ENCODE measurements at regions not wholly inside any gene's neighbourhood (a gene's known extent, or its start where the extent isn't known, plus 50 kb on each side); places are given as distances from the start of the nearest gene placed in this dataset.

DNA sequence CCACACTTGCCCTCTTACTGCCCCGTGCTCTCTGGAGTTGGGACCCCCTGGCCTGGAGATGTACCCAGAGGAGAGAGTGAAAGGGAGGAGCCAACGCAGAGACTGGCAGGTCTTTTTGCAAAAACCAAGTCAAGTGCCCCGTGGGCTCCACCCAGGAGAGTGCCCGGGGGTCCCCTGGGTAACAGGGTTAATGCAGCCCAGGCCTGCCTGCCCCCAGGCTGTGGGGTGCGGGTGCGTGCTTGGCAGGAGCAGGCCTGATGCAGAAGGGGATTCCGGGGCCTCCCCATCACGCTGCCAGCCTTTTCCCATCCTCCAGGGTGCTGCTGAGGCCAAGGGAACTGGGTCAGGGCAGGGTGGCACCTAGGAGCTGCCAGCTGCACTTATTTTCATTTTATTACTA lies 184.4 kb downstream of the ERMARD start:
- H3K36me3 ChIP-seq (ENCODE audit: control insufficient read depth in 2 of 3, insufficient read depth in 3 of 3, low read length in 3 of 3) = no peaks in the 10 kb centered on the region
- H3K27me3 ChIP-seq (ENCODE audit: control insufficient read depth in 2 of 2, insufficient read depth in 2 of 2, low read length in 2 of 2) = no peaks in the 10 kb centered on the region
- H3K9me3 ChIP-seq (ENCODE audit: control insufficient read depth in 2 of 3, low read length in 3 of 3) = no peaks in the 10 kb centered on the region
- intact Hi-C loops (cut with micrococcal nuclease) = no loop called here
- no peak overlapping the region for H3K4me3 ChIP-seq (ENCODE audit: low read length)
- no peak for DNase-seq
- H3K4me3 Mint-ChIP-seq = no peak overlapping the region
- H3K27ac Mint-ChIP-seq = no peak overlapping the region
- POLR2A ChIA-PET = no interaction called here
- no peaks in the 10 kb centered on the region for H3K4me1 Mint-ChIP-seq
- no peaks in the 10 kb centered on the region for H3K36me3 Mint-ChIP-seq
- H3K27me3 Mint-ChIP-seq = peaks cover 0 to 26% (median 5%) of the 10 kb centered on the region in 5 donors
- H3K9me3 Mint-ChIP-seq = no peaks in the 10 kb centered on the region
- ATAC-seq = no peak
- CTCF ChIA-PET = interaction anchor here (1.0 to 1.2 kb wide), 2 partner anchors 146 kb away, joined by 3 to 4 read pairs; no protein-coding TSS in a partner anchor
- no peaks in the 10 kb centered on the region for H3K4me1 ChIP-seq (ENCODE audit: control insufficient read depth in 2 of 2, insufficient read depth in 2 of 2, low read length in 2 of 2)
- no peak overlapping the region for H3K27ac ChIP-seq (ENCODE audit: low read depth, low read length)

DNA sequence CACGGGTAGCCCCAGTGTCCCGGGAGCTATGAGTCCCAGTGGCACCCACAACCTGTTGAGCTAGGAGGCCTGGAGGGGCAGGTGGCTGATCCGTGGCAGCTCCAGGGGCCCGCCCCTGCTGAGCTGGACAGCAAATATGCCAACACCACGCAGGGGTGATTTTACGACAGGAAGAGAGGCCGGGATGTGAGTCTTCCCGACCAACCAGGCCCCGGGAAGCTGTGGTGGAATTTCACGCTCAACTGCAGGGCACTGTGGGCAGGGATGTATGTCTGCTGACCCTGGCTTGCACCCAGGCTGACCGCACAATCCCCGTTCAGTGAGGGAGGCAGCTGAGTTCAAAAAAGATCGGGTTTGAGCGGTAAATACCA lies 183.9 kb downstream of the ERMARD start:
- H3K36me3 Mint-ChIP-seq = no peaks in the 10 kb centered on the region
- CTCF ChIA-PET = interaction anchor here (1.2 kb wide), 1 partner anchor 145 kb away, joined by 4 read pairs; no protein-coding TSS in a partner anchor
- H3K27ac Mint-ChIP-seq = no peak overlapping the region
- no peak overlapping the region for H3K4me3 ChIP-seq (ENCODE audit: low read length)
- no peaks in the 10 kb centered on the region for H3K9me3 Mint-ChIP-seq
- DNase-seq (no peak), ATAC-seq (no peak)
- no peaks in the 10 kb centered on the region for H3K36me3 ChIP-seq (ENCODE audit: control insufficient read depth in 2 of 3, insufficient read depth in 3 of 3, low read length in 3 of 3)
- no peak overlapping the region for H3K4me3 Mint-ChIP-seq
- POLR2A ChIA-PET = no interaction called here
- H3K27me3 ChIP-seq (ENCODE audit: control insufficient read depth in 2 of 2, insufficient read depth in 2 of 2, low read length in 2 of 2) = no peaks in the 10 kb centered on the region
- H3K9me3 ChIP-seq (ENCODE audit: control insufficient read depth in 2 of 3, low read length in 3 of 3) = no peaks in the 10 kb centered on the region
- H3K4me1 Mint-ChIP-seq = no peaks in the 10 kb centered on the region
- no peak overlapping the region for H3K27ac ChIP-seq (ENCODE audit: low read depth, low read length)
- intact Hi-C loops (cut with micrococcal nuclease) = no loop called here
- H3K4me1 ChIP-seq (ENCODE audit: control insufficient read depth in 2 of 2, insufficient read depth in 2 of 2, low read length in 2 of 2) = no peaks in the 10 kb centered on the region
- H3K27me3 Mint-ChIP-seq = peaks cover 0 to 26% (median 5%) of the 10 kb centered on the region in 5 donors

GRCh38 chr6:169934699-169935347 lies 183.4 kb downstream of the ERMARD start:
- H3K9me3 ChIP-seq (ENCODE audit: control insufficient read depth in 2 of 3, low read length in 3 of 3) = no peaks in the 10 kb centered on the region
- ATAC-seq (no peak), DNase-seq (no peak)
- H3K9me3 Mint-ChIP-seq = peaks cover 0 to under 1% (median 0%) of the 10 kb centered on the region in 11 donors
- intact Hi-C loops (cut with micrococcal nuclease) = loop anchor here in 1 of 2 donors (5.0 kb wide), 1 partner anchor 103 kb away; no protein-coding TSS in a partner anchor
- peaks cover 0 to 24% (median 10%) of the 10 kb centered on the region in 5 donors for H3K27me3 Mint-ChIP-seq
- CTCF ChIA-PET = interaction anchor here (0.5 to 1.2 kb wide), 2 partner anchors 144 to 1023 kb away, joined by 4 read pairs; no protein-coding TSS in a partner anchor
- H3K27ac ChIP-seq (ENCODE audit: low read depth, low read length) = no peak overlapping the region
- no peaks in the 10 kb centered on the region for H3K27me3 ChIP-seq (ENCODE audit: control insufficient read depth in 2 of 2, insufficient read depth in 2 of 2, low read length in 2 of 2)
- H3K4me1 Mint-ChIP-seq = no peaks in the 10 kb centered on the region
- H3K36me3 Mint-ChIP-seq = no peaks in the 10 kb centered on the region
- no peak overlapping the region for H3K4me3 ChIP-seq (ENCODE audit: low read length)
- POLR2A ChIA-PET = no interaction called here
- no peaks in the 10 kb centered on the region for H3K4me1 ChIP-seq (ENCODE audit: control insufficient read depth in 2 of 2, insufficient read depth in 2 of 2, low read length in 2 of 2)
- H3K27ac Mint-ChIP-seq = no peak overlapping the region
- H3K4me3 Mint-ChIP-seq = no peak overlapping the region
- H3K36me3 ChIP-seq (ENCODE audit: control insufficient read depth in 2 of 3, insufficient read depth in 3 of 3, low read length in 3 of 3) = no peaks in the 10 kb centered on the region

DNA sequence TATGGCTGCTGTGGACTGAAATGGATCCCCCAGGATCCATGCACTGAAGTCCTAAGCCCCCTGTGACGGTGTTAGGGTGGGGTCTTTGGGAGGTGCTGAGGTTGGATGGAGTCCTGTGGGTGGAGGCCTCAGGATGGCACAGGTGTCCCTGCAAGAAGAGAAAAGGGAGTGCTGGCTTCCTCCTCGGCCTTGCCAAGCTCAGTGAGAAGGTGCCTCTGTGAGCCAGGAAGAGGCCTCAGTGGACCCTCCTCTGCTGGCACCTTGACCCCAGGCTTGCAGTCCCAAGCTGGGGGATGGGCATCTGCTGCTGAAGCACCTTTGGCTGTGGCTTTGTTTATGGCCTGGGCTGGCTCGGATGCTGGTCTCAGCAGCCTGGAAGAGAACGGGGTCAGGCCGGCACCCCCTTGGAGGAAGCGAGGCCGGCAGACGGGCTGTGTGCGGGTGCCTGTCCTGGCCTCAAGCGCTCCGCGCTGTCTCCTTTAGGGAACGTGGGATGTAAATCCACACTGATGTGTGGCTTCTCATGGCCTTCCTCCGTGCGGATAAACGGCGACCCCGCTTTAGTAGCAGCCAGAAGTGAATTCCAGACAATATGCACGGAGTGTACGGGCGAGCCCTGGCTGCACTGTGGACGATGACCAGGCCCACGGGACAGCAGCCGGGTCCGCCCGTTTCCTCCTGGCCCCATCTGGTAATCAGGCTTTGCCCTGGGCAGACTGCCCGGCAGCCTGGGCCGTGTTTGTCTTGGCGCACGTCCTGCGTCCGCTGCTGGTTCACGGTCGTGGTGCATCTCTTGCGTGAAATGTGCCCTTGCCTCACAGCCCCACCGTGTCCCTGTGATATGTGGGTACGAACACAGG lies 182.6 kb downstream of the ERMARD start:
- H3K27ac Mint-ChIP-seq = no peak overlapping the region
- ChIA-PET POLR2A (no interaction called here), CTCF (interaction anchor here (0.5 to 1.2 kb wide), 2 partner anchors 144 to 1022 kb away, joined by 4 read pairs; no protein-coding TSS in a partner anchor)
- no peak overlapping the region for H3K4me3 Mint-ChIP-seq
- no peaks in the 10 kb centered on the region for H3K4me1 Mint-ChIP-seq
- H3K9me3 Mint-ChIP-seq = peaks cover 0 to 8% (median 3%) of the 10 kb centered on the region in 11 donors
- intact Hi-C loops (cut with micrococcal nuclease) = loop anchor here in 1 of 2 donors (5.0 kb wide), 1 partner anchor 102 kb away; no protein-coding TSS in a partner anchor
- no peaks in the 10 kb centered on the region for H3K27me3 ChIP-seq (ENCODE audit: control insufficient read depth in 2 of 2, insufficient read depth in 2 of 2, low read length in 2 of 2)
- H3K36me3 ChIP-seq (ENCODE audit: control insufficient read depth in 2 of 3, insufficient read depth in 3 of 3, low read length in 3 of 3) = no peaks in the 10 kb centered on the region
- no peaks in the 10 kb centered on the region for H3K36me3 Mint-ChIP-seq
- no peak overlapping the region for H3K27ac ChIP-seq (ENCODE audit: low read depth, low read length)
- no peak overlapping the region for H3K4me3 ChIP-seq (ENCODE audit: low read length)
- no peaks in the 10 kb centered on the region for H3K4me1 ChIP-seq (ENCODE audit: control insufficient read depth in 2 of 2, insufficient read depth in 2 of 2, low read length in 2 of 2)
- ATAC-seq = no peak
- no peak for DNase-seq
- peaks cover 0 to 23% (median 9%) of the 10 kb centered on the region in 5 donors for H3K27me3 Mint-ChIP-seq
- H3K9me3 ChIP-seq (ENCODE audit: control insufficient read depth in 2 of 3, low read length in 3 of 3) = no peaks in the 10 kb centered on the region

- intact Hi-C loops (cut with micrococcal nuclease) = loop anchor here in 1 of 2 donors (5.0 kb wide), 1 partner anchor 101 kb away; no protein-coding TSS in a partner anchor
- CTCF ChIA-PET = no interaction called here
- ATAC-seq = no peak
- Mint-ChIP-seq H3K36me3 (no peaks in the 10 kb centered on the region), H3K4me1 (no peaks in the 10 kb centered on the region), H3K9me3 (peaks cover 0 to 13% (median 4%) of the 10 kb centered on the region in 11 donors), H3K4me3 (no peak overlapping the region), H3K27ac (no peak overlapping the region), H3K27me3 (peaks cover 4 to 22% (median 12%) of the 10 kb centered on the region in 5 donors)
- no peaks in the 10 kb centered on the region for H3K4me1 ChIP-seq (ENCODE audit: control insufficient read depth in 2 of 2, insufficient read depth in 2 of 2, low read length in 2 of 2)
- H3K27ac ChIP-seq (ENCODE audit: low read depth, low read length) = no peak overlapping the region
- no peaks in the 10 kb centered on the region for H3K36me3 ChIP-seq (ENCODE audit: control insufficient read depth in 2 of 3, insufficient read depth in 3 of 3, low read length in 3 of 3)
- DNase-seq = no peak
- H3K27me3 ChIP-seq (ENCODE audit: control insufficient read depth in 2 of 2, insufficient read depth in 2 of 2, low read length in 2 of 2) = no peaks in the 10 kb centered on the region
- H3K9me3 ChIP-seq (ENCODE audit: control insufficient read depth in 2 of 3, low read length in 3 of 3) = no peaks in the 10 kb centered on the region
- no peak overlapping the region for H3K4me3 ChIP-seq (ENCODE audit: low read length)
- POLR2A ChIA-PET = no interaction called here
Measured at GRCh38 chr6:169933251-169933821, 181.9 kb downstream of the ERMARD start.

GRCh38 chr6:169932491-169932890 lies 181.1 kb downstream of the ERMARD start:
- Mint-ChIP-seq H3K36me3 (no peaks in the 10 kb centered on the region), H3K27me3 (peaks cover 4 to 17% (median 12%) of the 10 kb centered on the region in 5 donors), H3K27ac (no peak overlapping the region), H3K4me1 (no peaks in the 10 kb centered on the region), H3K4me3 (no peak overlapping the region), H3K9me3 (peaks cover 0 to 13% (median 4%) of the 10 kb centered on the region in 11 donors)
- intact Hi-C loops (cut with micrococcal nuclease) = loop anchor here in 1 of 2 donors (5.0 kb wide), 1 partner anchor 100 kb away; no protein-coding TSS in a partner anchor
- Histone ChIP-seq H3K27me3 (ENCODE audit: control insufficient read depth in 2 of 2, insufficient read depth in 2 of 2, low read length in 2 of 2) (no peaks in the 10 kb centered on the region), H3K9me3 (ENCODE audit: control insufficient read depth in 2 of 3, low read length in 3 of 3) (no peaks in the 10 kb centered on the region), H3K4me3 (ENCODE audit: low read length) (no peak overlapping the region), H3K27ac (ENCODE audit: low read depth, low read length) (no peak overlapping the region), H3K36me3 (ENCODE audit: control insufficient read depth in 2 of 3, insufficient read depth in 3 of 3, low read length in 3 of 3) (no peaks in the 10 kb centered on the region), H3K4me1 (ENCODE audit: control insufficient read depth in 2 of 2, insufficient read depth in 2 of 2, low read length in 2 of 2) (no peaks in the 10 kb centered on the region)
- ATAC-seq (no peak), DNase-seq (no peak)
- CTCF ChIA-PET = interaction anchor here (1.1 kb wide), 1 partner anchor 9 kb away, joined by 3 read pairs; no protein-coding TSS in a partner anchor
- POLR2A ChIA-PET = no interaction called here

Data from naive thymus-derived CD4-positive, alpha-beta T cell (primary cell).